Psoas muscle (tissue), 7 donors: ENCODE measurements at regions not wholly inside any gene's neighbourhood (a gene's known extent, or its start where the extent isn't known, plus 50 kb on each side); places are given as distances from the start of the nearest gene placed in this dataset.

ENCODE experiments used
- ATAC-seq, 4 donors: fragments of 200-7000 bp; cut with Tn5 transposase; one replicate each; pipeline ENCODE4 v1.9.1; 2020; ENCODE audit warnings: moderate library complexity in 3 of 4, mild to moderate bottlenecking in 2 of 4
- DNase-seq, 2 donors: peaks; one replicate each; pipeline ENCODE4 v3.0.0-alpha.2; 2020
- H3K27ac ChIP-seq: fragments of 200-600 bp; one replicate; pipeline ENCODE4 v1.8.0; 2022
- H3K27me3 ChIP-seq, 3 donors: fragments of 200-600 bp in 1 of 3; one replicate each; pipeline versions ENCODE4 v1.6.1 to v1.8.0; 2013 to 2022; ENCODE audit warnings: low read length in 2 of 3, mild to moderate bottlenecking in 2 of 3, moderate library complexity in 1 of 3; ENCODE audit not compliant: insufficient read depth in 3 of 3
- H3K36me3 ChIP-seq, 2 donors: fragments of 200-600 bp in 1 of 2; one replicate each; pipeline versions ENCODE4 v1.6.1 to v1.8.0; 2013 to 2022; ENCODE audit warnings: low read depth in 1 of 2, mild to moderate bottlenecking in 1 of 2, moderate library complexity in 1 of 2; ENCODE audit not compliant: insufficient read depth in 1 of 2
- H3K4me1 ChIP-seq: fragments of 200-600 bp; one replicate; pipeline ENCODE4 v1.8.0; 2022
- H3K4me3 ChIP-seq: fragments of 200-600 bp; one replicate; pipeline ENCODE4 v1.8.0; 2022; ENCODE audit warnings: mild to moderate bottlenecking
- H3K9me3 ChIP-seq: fragments of 200-600 bp; one replicate; pipeline ENCODE4 v1.8.0; 2022
- CTCF ChIP-seq: fragments of 200-600 bp; IDR thresholded peaks from one replicate; pipeline ENCODE4 v1.8.0; 2022; ENCODE audit warnings: antibody characterized with exemption
- WGBS, 3 donors: extraction: QIAGEN DNeasy Blood & Tissue Kit; methylation state at CpG; one replicate each; pipeline versions ENCODE4 v1.1.6 to v1.1.7; 2013; 5-methylcytosine and 5-hydroxymethylcytosine counted together
- intact Hi-C, 2 donors: fragments of 100-400 bp; cut with DNase I; formaldehyde crosslinking; loops; one replicate each; pipeline versions ENCODE4 v1.11.0 to v1.14.2; 2022
- donor health status: healthy with polysubstance abuse.
- donor health status: DM: no; HTN: no; CAD: no; lungs with moderate emphysema.
- donor health status: Bipolar disorder and iron deficiency.
- donor health status: healthy.
- donor health status: DM: yes; HTN: yes; CAD: no.
- donor health status: DM: no; HTN: no; CAD: no.
- donor health status: DM: yes; HTN: yes; CAD: no.

- TF ChIP-seq CTCF, result no peak
- Histone ChIP-seq H3K4me1 (no peaks in the 10 kb centered on the region), H3K9me3 (no peaks in the 10 kb centered on the region), H3K4me3 (no peak overlapping the region), H3K27ac (no peak overlapping the region), H3K36me3 (no peaks in the 10 kb centered on the region), H3K27me3 (no peaks in the 10 kb centered on the region)
- DNase-seq (no peak), ATAC-seq (no peak)
- intact Hi-C loops, result no loop called here
- WGBS, 3 donors, result 27 to 46% (median 38%) methylated on average over 4 of the region's 4 CpGs
Observed at GRCh38 chr18:34085140-34085739, 139.5 kb downstream of the NOL4 start.

GRCh38 chr18:34084635-34085034, 140.1 kb downstream of the NOL4 start:
- intact Hi-C loops, result no loop called here
- no peak for ATAC-seq

GRCh38 chr18:34083910-34084535, 140.7 kb downstream of the NOL4 start:
- H3K4me1 ChIP-seq, result no peaks in the 10 kb centered on the region
- no peak overlapping the region for H3K27ac ChIP-seq
- TF ChIP-seq CTCF, result no peak
- H3K9me3 ChIP-seq, result no peaks in the 10 kb centered on the region
- H3K4me3 ChIP-seq, result no peak overlapping the region
- H3K27me3 ChIP-seq, result no peaks in the 10 kb centered on the region
- 79 to 85% (median 84%) methylated on average over 9 of the region's 9 CpGs for WGBS, 3 donors
- DNase-seq, result no peak
- intact Hi-C loops, result no loop called here
- H3K36me3 ChIP-seq, result no peaks in the 10 kb centered on the region
- no peak for ATAC-seq

More at GRCh38 chr18:34084635-34085034, 140.1 kb downstream of the NOL4 start:
- no peak for TF ChIP-seq CTCF
- Histone ChIP-seq H3K9me3 (no peaks in the 10 kb centered on the region), H3K4me3 (no peak overlapping the region), H3K27me3 (no peaks in the 10 kb centered on the region), H3K27ac (no peak overlapping the region), H3K4me1 (no peaks in the 10 kb centered on the region), H3K36me3 (no peaks in the 10 kb centered on the region)
- WGBS, 3 donors, result 40 to 52% (median 49%) methylated on average over 2 of the region's 2 CpGs
- DNase-seq, result no peak

GRCh38 chr18:34077599-34077998, 147.1 kb downstream of the NOL4 start:
- no peak for DNase-seq
- no peak for TF ChIP-seq CTCF
- no peaks in the 10 kb centered on the region for H3K4me1 ChIP-seq
- no peak for ATAC-seq
- no peaks in the 10 kb centered on the region for H3K9me3 ChIP-seq
- no peak overlapping the region for H3K27ac ChIP-seq
- H3K27me3 ChIP-seq, result no peaks in the 10 kb centered on the region
- intact Hi-C loops, result no loop called here
- H3K36me3 ChIP-seq, result no peaks in the 10 kb centered on the region
- H3K4me3 ChIP-seq, result no peak overlapping the region
